ENCODE measurements at regions not wholly inside any gene's neighbourhood (a gene's known extent, or its start where the extent isn't known, plus 50 kb on each side); places are given as distances from the start of the nearest gene placed in this dataset.

DNA sequence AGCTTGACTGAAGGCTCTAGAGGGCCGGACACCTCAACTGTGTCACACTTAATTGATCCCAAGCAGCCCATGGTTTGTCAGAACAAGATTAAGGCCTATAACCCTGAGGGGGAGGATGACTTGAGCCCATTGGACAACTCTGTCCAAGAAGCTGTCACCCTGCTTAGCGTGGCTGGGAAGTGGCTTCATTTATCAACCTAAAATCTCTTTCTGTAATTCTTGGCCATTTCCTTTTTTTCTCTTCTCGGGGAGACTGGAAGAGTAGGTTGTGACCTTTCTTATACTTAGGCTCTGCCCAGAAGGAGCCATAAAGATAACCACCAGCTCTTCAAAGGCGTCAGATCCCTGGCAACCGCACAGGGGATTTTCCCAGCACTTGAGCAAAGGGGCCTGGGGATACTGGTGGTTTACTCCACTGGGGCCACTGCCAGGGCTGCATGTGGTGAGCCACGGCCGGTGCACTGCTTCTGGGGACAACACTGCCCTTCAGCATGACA lies 265.5 kb downstream of the CYRIA start:
- no peak for TF ChIP-seq CTCF (conservative IDR thresholded peaks at IDR 0.05; ENCODE audit: low read depth, low read length)
- no peak for DNase-seq (ENCODE audit: low read depth)
- no peak overlapping the region for H3K4me3 ChIP-seq (ENCODE audit: low read depth, low read length)

- no peak for DNase-seq (ENCODE audit: low read depth)
- H3K4me3 ChIP-seq (ENCODE audit: low read depth, low read length) = no peak overlapping the region
- TF ChIP-seq CTCF (conservative IDR thresholded peaks at IDR 0.05; ENCODE audit: low read depth, low read length) = no peak
Observed at GRCh38 chr2:16398486-16399043, 267.1 kb downstream of the CYRIA start.

GRCh38 chr2:16397681-16398475 lies 267.8 kb downstream of the CYRIA start:
- TF ChIP-seq CTCF (conservative IDR thresholded peaks at IDR 0.05; ENCODE audit: low read depth, low read length) = no peak
- no peak overlapping the region for H3K4me3 ChIP-seq (ENCODE audit: low read depth, low read length)
- DNase-seq (ENCODE audit: low read depth) = no peak

GRCh38 chr2:16396986-16397385 lies 268.6 kb downstream of the CYRIA start:
- H3K4me3 ChIP-seq (ENCODE audit: low read depth, low read length) = no peak overlapping the region
- DNase-seq (ENCODE audit: low read depth) = no peak
- TF ChIP-seq CTCF (conservative IDR thresholded peaks at IDR 0.05; ENCODE audit: low read depth, low read length) = no peak

DNA sequence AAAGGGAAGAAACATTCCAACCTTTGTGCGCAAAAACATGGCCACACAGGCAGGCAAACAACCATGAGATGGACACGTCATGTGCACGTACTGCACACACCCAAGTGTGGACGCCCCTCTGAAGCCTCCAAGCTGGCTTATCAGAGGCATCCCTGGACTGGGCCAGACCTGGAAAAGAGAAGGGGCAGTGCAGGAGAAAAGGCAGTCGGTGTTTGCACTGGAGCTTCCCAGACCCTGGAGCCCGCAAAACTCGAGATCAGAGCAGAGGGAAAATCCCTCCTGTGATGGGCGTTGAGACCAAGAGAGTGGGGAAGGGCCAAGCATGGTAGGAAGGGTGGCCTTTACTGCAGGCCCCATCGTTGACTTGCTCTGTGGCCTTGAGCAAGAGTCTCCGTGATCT lies 269.5 kb downstream of the CYRIA start:
- TF ChIP-seq CTCF (conservative IDR thresholded peaks at IDR 0.05; ENCODE audit: low read depth, low read length) = no peak
- DNase-seq (ENCODE audit: low read depth) = no peak
- no peak overlapping the region for H3K4me3 ChIP-seq (ENCODE audit: low read depth, low read length)

GRCh38 chr2:16395601-16396000 lies 270.0 kb downstream of the CYRIA start:
- DNase-seq (ENCODE audit: low read depth) = no peak
- no peak for TF ChIP-seq CTCF (conservative IDR thresholded peaks at IDR 0.05; ENCODE audit: low read depth, low read length)
- H3K4me3 ChIP-seq (ENCODE audit: low read depth, low read length) = no peak overlapping the region

Data from choroid plexus epithelial cell (primary cell).